ENCODE measurements at regions not wholly inside any gene's neighbourhood (a gene's known extent, or its start where the extent isn't known, plus 50 kb on each side); places are given as distances from the start of the nearest gene placed in this dataset.

DNA sequence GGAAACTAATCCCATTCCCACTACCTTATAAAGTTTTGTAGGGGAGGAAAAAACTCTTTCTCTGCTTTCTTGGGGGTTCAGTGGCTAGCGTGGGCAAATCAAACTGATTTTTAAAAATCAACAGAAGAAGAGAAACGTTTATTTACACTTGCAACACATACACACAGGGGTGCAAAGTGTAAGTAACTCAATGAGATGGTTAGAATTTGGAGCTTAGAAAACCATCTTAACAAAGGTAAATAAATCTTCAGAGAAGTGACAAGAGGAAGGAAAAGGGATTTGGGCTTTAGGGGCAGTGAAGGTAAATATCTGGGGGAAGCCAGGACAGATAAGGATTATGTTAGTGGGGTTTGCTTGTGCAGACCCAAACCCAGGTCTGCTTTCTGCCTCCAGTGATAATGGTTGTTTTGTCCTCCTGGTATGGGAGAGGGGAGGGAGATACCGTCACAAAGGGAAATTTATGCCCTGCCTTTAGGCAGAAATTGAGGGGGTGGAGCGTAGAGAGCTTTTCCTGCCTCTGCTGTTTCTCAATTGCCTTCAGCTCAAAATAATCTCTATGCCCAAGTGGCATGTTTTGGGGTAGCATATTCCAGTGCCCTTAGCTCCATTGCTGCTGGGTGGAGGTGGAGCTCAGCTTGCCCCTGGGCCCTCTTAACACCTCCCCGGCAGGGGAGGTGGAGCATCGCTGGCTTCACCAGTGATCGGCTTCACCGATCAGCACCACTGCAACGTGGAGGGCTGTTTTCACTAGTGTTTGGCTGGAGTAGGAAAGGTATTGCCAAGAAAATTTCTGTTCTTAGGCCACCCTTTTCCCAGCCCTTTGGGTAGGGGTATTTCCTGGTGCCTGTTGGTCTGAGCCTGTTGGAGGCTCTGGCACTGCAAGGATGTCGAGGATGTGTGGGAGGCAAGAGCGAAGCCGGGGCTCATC, 92.2 kb downstream of the TEX51 start:
- ATAC-seq (ENCODE audit: low FRiP score): no peak
- no peak for DNase-seq (ENCODE audit: low spot score)
- TF ChIP-seq, protein P1, sequence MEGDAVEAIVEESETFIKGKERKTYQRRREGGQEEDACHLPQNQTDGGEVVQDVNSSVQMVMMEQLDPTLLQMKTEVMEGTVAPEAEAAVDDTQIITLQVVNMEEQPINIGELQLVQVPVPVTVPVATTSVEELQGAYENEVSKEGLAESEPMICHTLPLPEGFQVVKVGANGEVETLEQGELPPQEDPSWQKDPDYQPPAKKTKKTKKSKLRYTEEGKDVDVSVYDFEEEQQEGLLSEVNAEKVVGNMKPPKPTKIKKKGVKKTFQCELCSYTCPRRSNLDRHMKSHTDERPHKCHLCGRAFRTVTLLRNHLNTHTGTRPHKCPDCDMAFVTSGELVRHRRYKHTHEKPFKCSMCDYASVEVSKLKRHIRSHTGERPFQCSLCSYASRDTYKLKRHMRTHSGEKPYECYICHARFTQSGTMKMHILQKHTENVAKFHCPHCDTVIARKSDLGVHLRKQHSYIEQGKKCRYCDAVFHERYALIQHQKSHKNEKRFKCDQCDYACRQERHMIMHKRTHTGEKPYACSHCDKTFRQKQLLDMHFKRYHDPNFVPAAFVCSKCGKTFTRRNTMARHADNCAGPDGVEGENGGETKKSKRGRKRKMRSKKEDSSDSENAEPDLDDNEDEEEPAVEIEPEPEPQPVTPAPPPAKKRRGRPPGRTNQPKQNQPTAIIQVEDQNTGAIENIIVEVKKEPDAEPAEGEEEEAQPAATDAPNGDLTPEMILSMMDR (IDR thresholded peaks at IDR 0.05): no peak

DNA sequence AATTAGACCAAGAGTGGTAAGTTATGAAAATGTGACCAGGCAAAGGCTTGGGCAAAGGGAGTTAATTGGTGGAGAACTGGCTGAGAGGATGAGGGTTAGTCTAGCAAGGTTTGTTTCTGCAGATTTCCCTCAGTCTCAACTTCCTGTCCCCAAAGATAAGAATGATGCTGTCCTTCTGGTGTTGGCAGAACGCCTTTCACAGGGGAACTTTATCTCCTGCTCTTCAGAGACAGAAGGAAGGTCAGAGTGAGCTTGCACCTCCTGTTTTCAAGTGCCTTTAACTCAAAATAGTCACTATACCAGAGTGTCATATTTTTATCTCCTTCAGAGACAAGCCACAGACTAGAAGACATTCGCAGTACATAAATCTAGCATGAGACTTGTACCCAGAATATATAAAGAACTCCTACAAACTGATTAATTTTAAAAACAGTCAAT, 95.7 kb downstream of the TEX51 start:
- DNase-seq (ENCODE audit: low spot score) (no peak), ATAC-seq (ENCODE audit: low FRiP score) (no peak)
- TF ChIP-seq, protein P1 (IDR thresholded peaks at IDR 0.05): no peak

DNA sequence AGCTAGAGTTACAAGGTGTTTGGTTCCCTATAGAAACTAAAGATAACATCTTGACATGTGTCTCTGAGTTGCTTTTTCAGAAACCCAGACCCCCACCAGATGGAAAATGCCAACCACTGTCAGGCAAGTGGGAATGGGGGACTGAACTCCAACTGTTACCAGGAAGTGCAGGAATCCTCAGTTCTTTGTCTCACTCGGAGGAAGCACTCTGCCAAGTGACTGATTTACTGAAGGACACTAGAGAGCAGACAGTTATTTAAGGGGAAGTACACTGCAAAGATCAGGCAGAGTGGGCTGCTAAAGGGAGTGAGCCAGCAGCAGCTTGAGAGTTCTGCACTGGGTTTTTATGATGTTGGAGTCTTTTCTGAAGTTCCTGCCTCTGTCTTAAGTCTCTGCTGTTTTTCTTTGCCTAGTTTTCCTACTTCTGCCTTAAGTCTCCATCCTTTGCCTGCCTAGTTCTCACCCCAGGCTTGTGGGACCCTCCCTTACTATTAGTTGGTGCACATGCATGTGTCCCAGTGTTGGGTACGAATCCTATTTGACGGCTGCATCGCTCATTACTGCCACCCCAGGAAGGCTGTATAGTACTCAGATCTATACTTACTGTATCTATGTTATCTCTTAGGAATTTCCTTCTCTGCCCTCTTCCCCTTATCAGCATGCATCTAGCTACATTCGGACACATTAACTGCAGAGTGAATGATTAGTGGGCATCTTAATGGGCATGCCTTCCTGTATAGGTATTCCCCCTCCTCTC, 97.1 kb downstream of the TEX51 start:
- ATAC-seq (ENCODE audit: low FRiP score): no peak
- TF ChIP-seq, protein P1 (IDR thresholded peaks at IDR 0.05): no peak
- DNase-seq (ENCODE audit: low spot score): no peak

DNA sequence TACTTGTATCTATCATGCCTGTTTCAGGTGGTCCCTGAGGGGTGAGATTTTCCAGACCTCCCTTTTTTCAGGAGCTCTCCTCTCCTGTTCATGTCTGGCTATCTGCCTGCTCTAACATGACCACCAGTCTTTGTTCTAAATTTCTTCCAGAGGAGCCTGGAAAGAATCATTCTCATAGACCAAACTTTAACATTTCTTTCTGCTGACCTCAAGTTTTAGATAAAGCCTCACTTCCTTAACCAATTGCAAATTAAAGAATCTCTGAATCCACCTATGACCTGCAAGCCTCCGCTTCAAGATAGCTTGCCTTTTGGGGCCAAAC, 97.6 kb downstream of the TEX51 start:
- DNase-seq (ENCODE audit: low spot score): no peak
- no peak for ATAC-seq (ENCODE audit: low FRiP score)
- TF ChIP-seq, protein P1 (IDR thresholded peaks at IDR 0.05): no peak

All from omental fat pad (tissue), 3 donors.